ENCODE measurements at regions not wholly inside any gene's neighbourhood (a gene's known extent, or its start where the extent isn't known, plus 50 kb on each side); places are given as distances from the start of the nearest gene placed in this dataset.
"Not testable (repeated sequence)": the region's sequence is repeated elsewhere in the genome, so short reads cannot be mapped to it uniquely, and the experiment has no call there.

DNA sequence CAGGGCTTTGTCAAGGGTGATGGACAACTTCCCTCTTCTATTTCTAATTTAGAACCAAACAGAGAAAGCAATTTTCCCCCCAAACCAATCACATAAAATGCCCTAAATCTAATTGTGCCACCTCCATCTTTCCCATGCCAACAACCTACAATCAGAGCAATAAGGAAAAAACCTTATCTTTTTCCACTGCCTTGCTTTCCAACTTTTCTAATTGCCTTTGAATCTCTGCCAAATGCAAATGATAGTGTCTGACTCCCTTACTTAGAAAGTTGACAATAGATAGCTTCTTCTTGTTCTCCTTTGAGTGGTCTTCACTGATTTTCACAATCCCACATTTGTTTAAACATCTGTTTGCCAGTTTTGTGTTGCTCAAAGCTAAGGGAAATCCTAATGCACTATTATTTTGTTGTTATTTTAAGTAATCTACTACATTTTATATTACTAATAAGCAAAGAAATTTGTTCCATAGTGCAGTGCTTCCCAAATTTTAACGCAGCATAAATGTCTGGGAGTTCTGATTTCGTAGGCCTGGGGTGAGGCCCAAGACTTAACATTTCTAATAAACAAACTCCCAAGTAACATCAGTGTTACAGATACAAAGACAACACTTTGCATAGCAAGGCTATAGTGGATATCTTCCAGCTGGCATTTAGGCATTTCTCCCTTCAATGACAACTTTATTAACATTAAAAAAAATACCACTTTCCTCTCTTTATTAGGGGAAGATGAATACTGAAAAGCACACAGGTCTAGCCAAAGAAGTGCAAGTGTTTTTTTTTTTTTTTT lies 696.3 kb upstream of the USP15 start:
- DNase-seq (ENCODE audit: low read depth, low spot score) = no peak

DNA sequence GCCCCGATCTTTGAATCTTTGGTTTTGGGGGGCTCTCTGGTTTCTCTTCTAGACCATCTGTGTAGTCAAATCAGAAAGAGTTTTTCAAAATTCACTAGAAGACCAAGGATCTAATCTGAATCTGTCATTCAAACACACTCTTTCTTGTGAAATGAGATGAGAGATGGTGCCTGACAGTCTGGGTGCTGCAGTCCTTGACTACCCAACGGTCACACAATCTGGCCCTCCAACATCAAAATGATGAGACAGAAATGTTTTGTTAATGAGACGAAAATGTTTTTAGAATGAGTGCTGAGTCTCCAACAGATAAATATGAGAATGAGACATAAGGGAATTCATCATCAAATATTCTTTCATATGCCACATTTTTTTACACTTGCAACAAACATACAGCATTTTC lies 695.7 kb upstream of the USP15 start:
- no peak for DNase-seq (ENCODE audit: low read depth, low spot score)

DNA sequence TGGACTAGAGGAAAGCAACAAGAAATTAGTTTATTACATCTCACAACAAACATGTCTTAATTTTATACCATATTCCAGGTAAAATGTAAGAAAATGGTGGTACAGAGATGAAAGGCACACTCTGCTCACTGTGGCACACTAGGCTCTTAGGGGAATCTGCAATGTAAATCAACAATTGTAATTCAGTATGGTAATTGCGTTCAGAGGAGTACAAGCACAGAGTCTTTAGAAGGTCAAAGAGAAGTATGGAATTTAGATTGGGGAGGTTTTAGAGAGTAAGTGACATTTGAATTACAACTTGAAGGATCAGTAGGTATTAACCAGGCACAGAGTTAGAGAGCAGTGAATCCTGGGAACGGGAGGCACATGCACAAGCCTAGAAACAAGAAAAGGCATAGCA lies 694.0 kb upstream of the USP15 start:
- DNase-seq (ENCODE audit: low read depth, low spot score) = no peak

GRCh38 chr12:61574339-61574738 lies 685.9 kb upstream of the USP15 start:
- no peak for DNase-seq (ENCODE audit: low read depth, low spot score)

DNA sequence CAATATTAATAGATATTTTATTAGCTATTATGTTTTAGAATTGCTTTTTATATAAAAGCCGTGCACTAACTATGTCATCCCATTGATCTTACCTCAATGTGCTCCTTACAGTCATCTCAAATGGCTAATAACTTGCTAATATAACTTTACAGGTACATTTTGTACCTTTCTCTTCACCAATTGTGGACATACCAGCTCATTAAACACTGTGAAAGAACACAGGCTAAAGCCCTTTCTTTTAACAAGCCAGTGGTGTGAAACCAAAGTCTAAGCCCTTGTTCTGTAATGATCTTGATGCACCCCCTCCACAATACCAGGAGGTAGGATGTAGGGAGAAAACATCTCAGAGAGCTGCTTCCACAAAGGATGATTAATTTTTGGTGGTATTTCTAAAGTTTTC lies 675.3 kb upstream of the USP15 start:
- no peak for DNase-seq (ENCODE audit: low read depth, low spot score)

DNA sequence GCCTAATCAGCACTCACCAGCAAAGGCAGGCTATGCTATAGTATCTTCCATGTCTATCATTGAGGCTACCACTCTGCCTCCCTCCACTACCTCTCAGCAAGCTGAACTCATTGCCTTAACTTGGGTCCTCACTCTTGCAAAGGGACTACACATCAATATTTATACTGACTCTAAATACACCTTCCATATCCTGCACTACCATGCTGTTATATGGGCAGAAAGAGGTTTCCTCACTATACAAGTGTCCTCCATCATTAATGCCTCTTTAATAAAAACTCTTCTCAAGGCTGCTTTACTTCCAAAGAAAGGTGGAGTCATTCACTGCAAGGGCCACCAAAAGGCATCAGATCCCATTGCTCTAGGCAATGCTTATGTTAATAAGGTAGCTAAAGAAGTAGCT lies 669.3 kb upstream of the USP15 start:
- not testable (repeated sequence) for DNase-seq (ENCODE audit: low read depth, low spot score)

- DNase-seq (ENCODE audit: low read depth, low spot score) = no peak
Measured at GRCh38 chr12:61610143-61610542, 650.1 kb upstream of the USP15 start.

DNA sequence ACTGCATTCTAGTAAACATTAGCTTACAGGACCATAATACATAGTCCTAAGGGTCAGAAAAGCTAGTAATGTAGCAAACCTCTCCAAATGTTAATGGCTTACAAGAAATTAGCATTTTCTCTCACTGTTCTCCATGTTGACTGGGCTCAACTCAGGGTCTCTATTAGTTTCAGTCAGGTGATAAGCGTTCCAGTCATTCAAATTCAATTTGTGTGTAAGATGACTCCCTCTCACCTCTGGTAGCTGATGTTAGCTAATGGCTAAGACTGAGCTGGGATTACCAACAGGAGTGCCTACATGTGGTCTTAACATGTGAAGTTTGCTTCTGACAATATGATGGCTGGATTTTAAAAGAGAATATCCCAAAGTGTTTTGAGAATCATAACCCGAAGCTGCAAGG lies 630.5 kb upstream of the USP15 start:
- DNase-seq (ENCODE audit: low read depth, low spot score) = no peak

DNA sequence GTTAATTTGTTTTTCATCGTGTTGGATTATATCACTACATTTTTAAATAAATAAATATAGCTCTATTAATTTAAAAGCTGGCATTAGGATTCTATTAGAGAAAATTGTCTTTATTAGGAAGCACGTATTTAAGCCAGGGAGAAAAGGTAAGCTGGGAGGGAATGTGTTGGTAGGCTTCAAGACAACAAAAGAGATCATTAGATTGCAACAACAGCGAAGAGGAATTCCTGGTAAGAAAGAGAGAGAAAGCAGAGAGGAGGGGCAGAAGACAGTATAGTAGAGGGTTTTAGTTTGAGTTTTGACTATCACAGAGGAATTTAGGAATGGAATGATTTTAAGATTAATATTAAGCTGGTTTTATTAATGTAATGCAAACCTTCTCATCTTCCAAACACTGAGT lies 613.6 kb upstream of the USP15 start:
- DNase-seq (ENCODE audit: low read depth, low spot score) = no peak

DNA sequence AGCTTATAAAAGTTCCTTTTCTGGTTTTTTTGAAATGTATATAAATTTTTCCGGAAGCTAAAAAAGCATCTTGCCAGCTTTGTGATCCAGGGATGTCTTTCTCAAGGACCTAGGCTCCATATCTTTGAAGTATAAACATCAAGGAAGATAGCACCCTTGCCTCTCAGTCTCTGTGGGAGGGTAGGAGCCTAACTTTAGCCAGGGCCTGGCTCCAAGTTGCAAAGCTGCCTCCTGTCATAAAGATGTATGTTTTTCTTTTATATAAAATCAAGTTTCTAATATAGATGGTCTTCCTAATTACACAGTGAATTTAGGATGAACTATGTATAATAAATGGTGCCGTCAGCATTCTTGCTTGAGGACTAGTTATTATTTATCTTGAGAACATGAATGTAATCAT lies 612.6 kb upstream of the USP15 start:
- DNase-seq (ENCODE audit: low read depth, low spot score) = no peak

DNA sequence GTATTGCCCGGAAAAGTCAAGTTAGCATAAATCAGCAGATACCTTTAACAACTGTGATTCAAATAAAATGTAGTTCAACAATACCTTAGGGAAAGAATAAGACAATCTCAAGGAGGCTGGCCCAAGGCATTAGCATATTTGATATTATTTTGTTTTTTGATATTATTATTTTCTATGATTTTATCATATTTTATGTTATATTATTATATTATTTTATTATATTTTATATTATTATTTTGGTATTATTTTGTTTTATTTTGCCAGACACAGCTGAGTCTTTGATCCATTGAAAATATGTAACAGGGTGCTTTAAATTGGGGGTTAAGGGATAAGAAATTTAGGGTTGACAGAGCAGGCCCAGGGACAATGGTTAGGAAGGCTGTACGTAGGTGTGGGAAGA lies 607.9 kb upstream of the USP15 start:
- no peak for DNase-seq (ENCODE audit: low read depth, low spot score)

GRCh38 chr12:61654698-61655097 lies 605.5 kb upstream of the USP15 start:
- DNase-seq (ENCODE audit: low read depth, low spot score) = no peak

DNA sequence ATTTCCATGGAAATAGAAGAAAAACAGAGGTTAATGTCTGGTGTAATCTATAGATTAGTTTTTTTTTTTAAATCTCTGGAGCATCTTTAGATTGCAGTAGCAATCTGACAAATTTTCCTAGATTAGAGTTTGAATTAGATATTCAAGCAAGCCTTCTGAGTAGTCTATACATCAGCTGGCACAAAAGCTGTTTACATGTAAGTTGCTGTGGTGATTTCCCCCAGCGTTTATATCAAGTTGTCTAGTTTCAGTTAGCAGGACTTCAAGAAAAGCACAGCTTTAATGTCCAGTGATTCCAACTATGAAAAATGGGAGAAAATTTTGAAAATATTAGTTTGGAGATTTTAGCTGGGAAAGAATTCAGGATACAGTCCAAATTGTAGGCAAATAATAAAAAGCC lies 605.0 kb upstream of the USP15 start:
- no peak for DNase-seq (ENCODE audit: low read depth, low spot score)

DNA sequence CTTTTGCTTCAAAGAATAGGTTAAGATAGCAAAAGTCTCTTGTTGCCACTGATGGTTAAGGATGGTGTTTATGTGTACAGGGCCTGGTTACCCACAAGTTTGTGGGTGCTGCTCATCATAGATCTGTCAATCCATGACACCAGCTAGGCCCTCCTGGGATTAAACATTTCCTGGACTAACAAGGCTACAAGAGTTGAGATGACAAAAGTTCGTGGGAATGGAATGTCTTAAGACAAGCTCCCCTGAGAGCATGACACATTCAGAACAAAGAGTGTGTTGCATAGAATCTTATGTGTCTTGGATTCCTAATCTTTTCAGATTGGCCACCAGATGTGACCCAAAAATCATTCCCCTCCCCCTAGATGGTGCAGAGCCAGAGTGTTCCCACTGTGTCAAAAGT lies 592.5 kb upstream of the USP15 start:
- DNase-seq (ENCODE audit: low read depth, low spot score) = no peak

DNA sequence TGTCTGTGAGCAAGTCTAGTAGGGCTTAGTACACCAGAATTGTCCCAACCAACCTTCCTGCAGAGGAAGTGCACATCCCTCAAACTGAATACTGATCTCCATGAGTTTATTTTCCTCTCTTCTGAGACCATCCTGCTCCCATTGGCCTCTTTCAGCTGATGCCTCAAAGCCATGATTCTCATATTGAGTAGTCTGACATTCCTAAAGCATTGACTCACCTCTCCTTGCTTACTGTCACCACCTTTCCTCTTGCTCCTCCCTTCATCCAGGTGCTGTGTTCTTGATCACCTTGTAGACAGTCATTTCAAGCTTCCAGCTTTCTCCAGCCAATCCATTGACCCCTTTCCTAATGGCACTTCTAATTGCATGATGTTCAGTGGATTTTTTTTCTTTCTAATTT lies 583.7 kb upstream of the USP15 start:
- DNase-seq (ENCODE audit: low read depth, low spot score) = no peak

DNA sequence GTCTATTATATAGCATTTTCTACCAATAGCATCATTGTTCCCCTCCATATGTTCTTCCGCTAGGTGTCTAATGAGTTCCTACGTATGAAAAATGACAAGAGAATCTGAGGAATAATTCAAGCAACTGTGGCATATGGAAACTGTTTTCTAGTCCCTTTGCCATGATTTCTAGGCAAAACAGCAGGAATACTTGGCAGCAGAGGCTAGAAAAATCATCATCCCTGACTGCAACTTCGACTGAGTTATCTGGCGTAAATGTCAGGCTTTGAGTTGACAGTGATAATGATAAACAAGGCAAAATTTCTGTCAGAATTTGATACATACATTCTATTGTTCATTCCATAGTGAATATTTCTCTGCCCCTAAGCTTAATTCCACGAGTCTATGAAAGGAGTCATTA lies 572.8 kb upstream of the USP15 start:
- no peak for DNase-seq (ENCODE audit: low read depth, low spot score)

- DNase-seq (ENCODE audit: low read depth, low spot score) = no peak
Measured at GRCh38 chr12:61694214-61694613, 566.0 kb upstream of the USP15 start.

DNA sequence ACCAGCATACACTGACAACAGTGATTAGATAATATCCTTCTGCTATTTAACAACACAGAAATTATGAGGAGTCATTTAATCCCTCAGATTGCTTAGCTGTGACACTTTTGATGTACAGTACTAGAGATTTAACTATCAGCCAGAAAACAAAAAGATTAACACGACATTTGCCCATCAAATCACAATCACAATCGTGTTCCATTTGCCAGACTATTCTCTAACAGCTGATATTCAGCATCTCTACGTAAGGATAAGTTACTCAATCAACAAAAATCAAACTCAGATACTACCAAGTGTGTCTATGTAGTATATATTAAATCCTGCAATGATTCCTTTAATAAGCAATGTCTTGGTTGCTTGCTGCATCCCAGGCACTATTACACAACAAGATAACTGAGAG lies 558.7 kb upstream of the USP15 start:
- no peak for DNase-seq (ENCODE audit: low read depth, low spot score)

- DNase-seq (ENCODE audit: low read depth, low spot score) = no peak
Measured at GRCh38 chr12:61706783-61707182, 553.4 kb upstream of the USP15 start.

DNA sequence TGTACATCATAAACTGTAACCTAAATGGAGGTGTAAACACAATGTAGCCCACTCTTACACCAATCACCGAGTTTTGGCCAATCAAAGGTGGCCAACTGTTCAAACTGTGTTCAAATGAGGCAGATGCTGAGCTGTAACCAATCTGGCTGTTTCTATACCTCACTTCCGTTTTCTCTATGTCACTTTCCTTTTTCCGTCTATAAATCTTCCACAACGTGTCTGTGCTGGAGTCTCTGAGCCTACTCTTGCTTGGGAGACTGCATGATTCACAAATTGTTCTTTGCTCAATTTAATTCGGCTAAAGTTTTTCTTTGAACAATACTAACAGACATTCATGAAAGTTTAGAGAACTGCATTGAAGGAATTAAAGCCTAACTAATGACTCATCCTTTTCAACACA lies 547.1 kb upstream of the USP15 start:
- DNase-seq (ENCODE audit: low read depth, low spot score) = no peak

GRCh38 chr12:61717986-61718385 lies 542.2 kb upstream of the USP15 start:
- DNase-seq (ENCODE audit: low read depth, low spot score) = no peak

GRCh38 chr12:61739925-61740324 lies 520.3 kb upstream of the USP15 start:
- DNase-seq (ENCODE audit: low read depth, low spot score) = no peak

- DNase-seq (ENCODE audit: low read depth, low spot score) = no peak
Measured at GRCh38 chr12:61750604-61751003, 509.6 kb upstream of the USP15 start.

DNA sequence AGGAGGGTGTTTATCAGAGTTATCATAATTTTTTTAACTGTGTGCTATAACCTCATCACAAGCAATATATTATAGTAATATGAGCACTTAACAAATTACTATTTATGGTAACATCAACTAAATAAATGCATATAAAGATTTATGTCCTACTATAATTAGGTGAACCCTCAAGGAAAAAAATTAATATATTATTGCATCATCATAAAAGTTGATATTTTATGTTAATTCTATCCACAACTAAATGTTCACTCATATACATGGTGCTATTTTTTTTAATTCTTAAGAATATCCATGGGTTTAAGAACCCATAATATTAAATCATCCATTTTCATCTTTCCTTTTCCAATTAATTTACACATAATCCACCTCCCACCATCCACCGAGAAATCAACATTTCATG lies 506.0 kb upstream of the USP15 start:
- DNase-seq (ENCODE audit: low read depth, low spot score) = no peak
